ENCODE measurements at regions not wholly inside any gene's neighbourhood (a gene's known extent, or its start where the extent isn't known, plus 50 kb on each side); places are given as distances from the start of the nearest gene placed in this dataset.

DNA sequence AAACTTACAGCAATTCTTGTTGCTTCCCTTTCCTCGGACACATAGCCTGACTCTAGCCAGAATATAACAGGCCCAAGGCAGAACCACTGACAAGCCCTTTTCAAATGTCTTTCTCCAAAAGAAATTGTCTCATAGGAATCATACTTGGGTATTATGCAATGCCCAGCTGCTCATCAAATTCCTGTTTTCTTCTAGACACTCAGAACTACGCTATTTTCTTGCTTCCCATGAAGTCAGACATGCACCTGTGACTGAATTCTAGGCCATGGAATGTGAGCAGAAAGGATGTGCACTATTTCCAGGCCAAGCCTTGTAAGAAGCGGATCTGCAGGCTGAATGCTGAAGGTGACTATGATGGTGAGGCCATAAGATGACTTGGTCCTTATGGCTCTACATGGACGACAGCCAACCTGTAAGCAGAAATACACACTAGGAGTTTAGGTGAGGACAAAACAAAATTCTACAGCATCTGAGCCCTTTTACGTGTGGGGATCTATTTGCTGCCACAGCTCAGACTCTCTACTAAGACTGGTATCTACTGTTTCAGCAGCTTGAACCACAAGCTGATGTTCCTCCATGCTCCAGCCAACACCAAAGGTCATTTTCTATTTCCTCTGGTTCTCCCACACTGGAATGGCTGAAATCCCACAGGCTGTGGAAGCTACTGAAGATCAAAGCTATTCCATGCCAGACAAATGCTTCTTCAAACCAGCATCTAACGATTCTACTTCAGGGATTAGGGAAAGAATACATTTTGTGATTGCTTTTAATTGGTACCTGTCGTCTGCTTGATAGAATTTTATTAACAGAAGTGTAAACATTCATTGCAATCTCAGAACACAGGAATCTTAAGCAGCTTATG, 378.7 kb downstream of the RBM43 start:
- H2AFZ ChIP-seq, result peak overlapping the region; percentile 52; the same call in 1 of the 2 replicates
- H3K4me1 ChIP-seq (ENCODE audit: insufficient read depth), result no peaks in the 10 kb centered on the region
- Mint-ChIP-seq H3K4me3 (no peak overlapping the region), H3K4me1 (peaks cover 4% of the 10 kb centered on the region; the same call in 1 of the 3 replicates), H3K36me3 (ENCODE audit: low read depth) (peaks cover 29% of the 10 kb centered on the region), H3K9me3 (peaks cover 19% of the 10 kb centered on the region), H3K27ac (no peak overlapping the region), H3K27me3 (ENCODE audit: insufficient read depth, low read depth, poor library complexity) (peaks cover 2% of the 10 kb centered on the region)
- H3K27me3 ChIP-seq (ENCODE audit: insufficient read depth), result no peaks in the 10 kb centered on the region
- peaks cover 22% of the 10 kb centered on the region; the same call in 1 of the 2 replicates for H3K9me2 ChIP-seq (ENCODE audit: insufficient read depth)
- no peaks in the 10 kb centered on the region for H3F3A ChIP-seq (replicated peaks; ENCODE audit: low read depth)
- H3K27ac ChIP-seq (ENCODE audit: low read depth), result no peak overlapping the region
- DNase-seq (ENCODE audit: low spot score) (no peak), ATAC-seq (no peak)
- no peaks in the 10 kb centered on the region for H3K79me2 ChIP-seq (replicated peaks; ENCODE audit: insufficient read depth)
- no peak overlapping the region for H3K4me2 ChIP-seq
- H3K4me3 ChIP-seq, result no peak overlapping the region
- no peak for TF ChIP-seq JUNB (IDR thresholded peaks at IDR 0.05; ENCODE audit: unreplicated experiment)
- TF ChIP-seq STAT1 (IDR thresholded peaks at IDR 0.05; ENCODE audit: unreplicated experiment), result no peak
- no peaks in the 10 kb centered on the region for H4K20me1 ChIP-seq (replicated peaks; ENCODE audit: insufficient read depth)
- H3K36me3 ChIP-seq (ENCODE audit: insufficient read depth), result no peaks in the 10 kb centered on the region

DNA sequence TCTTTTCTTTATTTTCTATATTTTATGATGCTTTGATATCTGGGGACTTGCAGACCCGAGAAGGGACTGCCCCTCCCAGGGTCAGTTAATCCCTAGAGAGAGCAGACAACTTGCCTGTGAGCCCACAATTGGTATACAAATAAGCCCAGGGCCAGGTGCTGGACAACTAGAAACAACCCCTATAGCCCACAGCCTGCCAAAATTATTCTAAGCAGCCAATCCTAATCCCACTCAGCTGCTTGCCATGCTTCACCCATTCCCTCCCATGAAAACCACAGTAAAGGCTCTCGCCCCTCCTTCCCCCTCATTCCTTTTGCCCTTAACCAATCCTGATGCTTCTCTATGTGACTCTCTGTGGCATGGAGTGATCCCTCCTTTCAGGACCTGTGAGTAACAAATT, 380.7 kb downstream of the RBM43 start:
- H3K27me3 ChIP-seq (ENCODE audit: insufficient read depth), result no peaks in the 10 kb centered on the region
- H3K36me3 ChIP-seq (ENCODE audit: insufficient read depth), result no peaks in the 10 kb centered on the region
- no peaks in the 10 kb centered on the region for H3K79me2 ChIP-seq (replicated peaks; ENCODE audit: insufficient read depth)
- no peak for DNase-seq (ENCODE audit: low spot score)
- H3K27ac ChIP-seq (ENCODE audit: low read depth), result no peak overlapping the region
- H3K27me3 Mint-ChIP-seq (ENCODE audit: insufficient read depth, low read depth, poor library complexity), result peaks cover 2% of the 10 kb centered on the region
- no peak overlapping the region for H3K4me3 ChIP-seq
- no peak overlapping the region for H3K4me2 ChIP-seq
- H3K36me3 Mint-ChIP-seq (ENCODE audit: low read depth), result peaks cover 35% of the 10 kb centered on the region
- no peaks in the 10 kb centered on the region for H3F3A ChIP-seq (replicated peaks; ENCODE audit: low read depth)
- H4K20me1 ChIP-seq (replicated peaks; ENCODE audit: insufficient read depth), result no peaks in the 10 kb centered on the region
- no peak overlapping the region for H3K27ac Mint-ChIP-seq
- TF ChIP-seq, protein P1, sequence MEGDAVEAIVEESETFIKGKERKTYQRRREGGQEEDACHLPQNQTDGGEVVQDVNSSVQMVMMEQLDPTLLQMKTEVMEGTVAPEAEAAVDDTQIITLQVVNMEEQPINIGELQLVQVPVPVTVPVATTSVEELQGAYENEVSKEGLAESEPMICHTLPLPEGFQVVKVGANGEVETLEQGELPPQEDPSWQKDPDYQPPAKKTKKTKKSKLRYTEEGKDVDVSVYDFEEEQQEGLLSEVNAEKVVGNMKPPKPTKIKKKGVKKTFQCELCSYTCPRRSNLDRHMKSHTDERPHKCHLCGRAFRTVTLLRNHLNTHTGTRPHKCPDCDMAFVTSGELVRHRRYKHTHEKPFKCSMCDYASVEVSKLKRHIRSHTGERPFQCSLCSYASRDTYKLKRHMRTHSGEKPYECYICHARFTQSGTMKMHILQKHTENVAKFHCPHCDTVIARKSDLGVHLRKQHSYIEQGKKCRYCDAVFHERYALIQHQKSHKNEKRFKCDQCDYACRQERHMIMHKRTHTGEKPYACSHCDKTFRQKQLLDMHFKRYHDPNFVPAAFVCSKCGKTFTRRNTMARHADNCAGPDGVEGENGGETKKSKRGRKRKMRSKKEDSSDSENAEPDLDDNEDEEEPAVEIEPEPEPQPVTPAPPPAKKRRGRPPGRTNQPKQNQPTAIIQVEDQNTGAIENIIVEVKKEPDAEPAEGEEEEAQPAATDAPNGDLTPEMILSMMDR (conservative IDR thresholded peaks at IDR 0.05; ENCODE audit: low read depth in 2 of 2), result no peak
- TF ChIP-seq, protein P2, sequence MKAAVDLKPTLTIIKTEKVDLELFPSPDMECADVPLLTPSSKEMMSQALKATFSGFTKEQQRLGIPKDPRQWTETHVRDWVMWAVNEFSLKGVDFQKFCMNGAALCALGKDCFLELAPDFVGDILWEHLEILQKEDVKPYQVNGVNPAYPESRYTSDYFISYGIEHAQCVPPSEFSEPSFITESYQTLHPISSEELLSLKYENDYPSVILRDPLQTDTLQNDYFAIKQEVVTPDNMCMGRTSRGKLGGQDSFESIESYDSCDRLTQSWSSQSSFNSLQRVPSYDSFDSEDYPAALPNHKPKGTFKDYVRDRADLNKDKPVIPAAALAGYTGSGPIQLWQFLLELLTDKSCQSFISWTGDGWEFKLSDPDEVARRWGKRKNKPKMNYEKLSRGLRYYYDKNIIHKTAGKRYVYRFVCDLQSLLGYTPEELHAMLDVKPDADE (IDR thresholded peaks at IDR 0.05), result no peak
- TF ChIP-seq ZNF114 (CRISPR knock-in tag; IDR thresholded peaks at IDR 0.05) (no peak), CREB1 (CRISPR knock-in tag; IDR thresholded peaks at IDR 0.05; ENCODE audit: low read depth) (no peak), STAT1 (IDR thresholded peaks at IDR 0.05; ENCODE audit: unreplicated experiment) (no peak), JUNB (IDR thresholded peaks at IDR 0.05; ENCODE audit: unreplicated experiment) (no peak), NANOG (IDR thresholded peaks at IDR 0.05; ENCODE audit: borderline replicate concordance) (no peak), POLR2AphosphoS5 (IDR thresholded peaks at IDR 0.05; ENCODE audit: low read depth) (no peak)
- TF ChIP-seq, protein P3, sequence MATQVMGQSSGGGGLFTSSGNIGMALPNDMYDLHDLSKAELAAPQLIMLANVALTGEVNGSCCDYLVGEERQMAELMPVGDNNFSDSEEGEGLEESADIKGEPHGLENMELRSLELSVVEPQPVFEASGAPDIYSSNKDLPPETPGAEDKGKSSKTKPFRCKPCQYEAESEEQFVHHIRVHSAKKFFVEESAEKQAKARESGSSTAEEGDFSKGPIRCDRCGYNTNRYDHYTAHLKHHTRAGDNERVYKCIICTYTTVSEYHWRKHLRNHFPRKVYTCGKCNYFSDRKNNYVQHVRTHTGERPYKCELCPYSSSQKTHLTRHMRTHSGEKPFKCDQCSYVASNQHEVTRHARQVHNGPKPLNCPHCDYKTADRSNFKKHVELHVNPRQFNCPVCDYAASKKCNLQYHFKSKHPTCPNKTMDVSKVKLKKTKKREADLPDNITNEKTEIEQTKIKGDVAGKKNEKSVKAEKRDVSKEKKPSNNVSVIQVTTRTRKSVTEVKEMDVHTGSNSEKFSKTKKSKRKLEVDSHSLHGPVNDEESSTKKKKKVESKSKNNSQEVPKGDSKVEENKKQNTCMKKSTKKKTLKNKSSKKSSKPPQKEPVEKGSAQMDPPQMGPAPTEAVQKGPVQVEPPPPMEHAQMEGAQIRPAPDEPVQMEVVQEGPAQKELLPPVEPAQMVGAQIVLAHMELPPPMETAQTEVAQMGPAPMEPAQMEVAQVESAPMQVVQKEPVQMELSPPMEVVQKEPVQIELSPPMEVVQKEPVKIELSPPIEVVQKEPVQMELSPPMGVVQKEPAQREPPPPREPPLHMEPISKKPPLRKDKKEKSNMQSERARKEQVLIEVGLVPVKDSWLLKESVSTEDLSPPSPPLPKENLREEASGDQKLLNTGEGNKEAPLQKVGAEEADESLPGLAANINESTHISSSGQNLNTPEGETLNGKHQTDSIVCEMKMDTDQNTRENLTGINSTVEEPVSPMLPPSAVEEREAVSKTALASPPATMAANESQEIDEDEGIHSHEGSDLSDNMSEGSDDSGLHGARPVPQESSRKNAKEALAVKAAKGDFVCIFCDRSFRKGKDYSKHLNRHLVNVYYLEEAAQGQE (IDR thresholded peaks at IDR 0.05; ENCODE audit: unreplicated experiment), result no peak
- peaks cover 22% of the 10 kb centered on the region; the same call in 1 of the 2 replicates for H3K9me2 ChIP-seq (ENCODE audit: insufficient read depth)
- H3K9me3 Mint-ChIP-seq, result peaks cover 26% of the 10 kb centered on the region
- peak overlapping the region; percentile 59; the same call in 1 of the 2 replicates for H2AFZ ChIP-seq
- H3K4me3 Mint-ChIP-seq, result no peak overlapping the region
- peaks cover 16% of the 10 kb centered on the region for H3K4me1 Mint-ChIP-seq
- ATAC-seq, result no peak
- peaks cover 11% of the 10 kb centered on the region for H3K4me1 ChIP-seq (ENCODE audit: insufficient read depth)

Data from GM23338 (cell line).